ENCODE measurements at regions not wholly inside any gene's neighbourhood (a gene's known extent, or its start where the extent isn't known, plus 50 kb on each side); places are given as distances from the start of the nearest gene placed in this dataset.

- no peak for DNase-seq (ENCODE audit: low read depth)
These were observed 1125.3 kb downstream of the LRFN5 start for GRCh38 chr14:42732005-42732404.

- DNase-seq (ENCODE audit: low read depth) = no peak
These were observed 1124.8 kb downstream of the LRFN5 start for GRCh38 chr14:42731480-42731879.

- DNase-seq (ENCODE audit: low read depth) = no peak
These were observed 1123.0 kb downstream of the LRFN5 start for GRCh38 chr14:42729681-42730080.

DNA sequence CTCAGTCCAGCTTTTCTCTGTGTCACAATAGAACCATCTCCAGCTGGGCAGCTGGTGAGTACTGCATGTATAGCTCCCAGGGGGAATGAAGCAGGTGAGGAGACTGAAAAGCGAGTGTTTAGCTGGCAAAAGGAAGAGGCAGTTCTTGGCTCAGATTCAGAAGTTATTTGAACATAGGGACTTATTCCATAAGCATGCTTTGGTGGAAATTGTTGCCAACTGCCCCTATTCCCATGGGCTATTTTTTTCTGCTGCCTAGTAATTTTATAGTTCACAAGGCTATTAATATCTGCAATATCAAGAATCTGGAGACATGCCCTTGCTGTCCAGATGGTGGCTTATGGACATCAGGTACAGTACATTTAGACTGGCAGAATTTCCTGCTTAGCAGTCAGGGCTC is 1112.7 kb downstream of the LRFN5 start:
- no peak for DNase-seq (ENCODE audit: low read depth)

- DNase-seq (ENCODE audit: low read depth) = peak; percentile 21
These were observed 1108.6 kb downstream of the LRFN5 start for GRCh38 chr14:42715316-42715715.

GRCh38 chr14:42710071-42710470 is 1103.4 kb downstream of the LRFN5 start:
- DNase-seq (ENCODE audit: low read depth) = peak; percentile 8

- no peak for DNase-seq (ENCODE audit: low read depth)
These were observed 1096.8 kb downstream of the LRFN5 start for GRCh38 chr14:42703501-42703900.

DNA sequence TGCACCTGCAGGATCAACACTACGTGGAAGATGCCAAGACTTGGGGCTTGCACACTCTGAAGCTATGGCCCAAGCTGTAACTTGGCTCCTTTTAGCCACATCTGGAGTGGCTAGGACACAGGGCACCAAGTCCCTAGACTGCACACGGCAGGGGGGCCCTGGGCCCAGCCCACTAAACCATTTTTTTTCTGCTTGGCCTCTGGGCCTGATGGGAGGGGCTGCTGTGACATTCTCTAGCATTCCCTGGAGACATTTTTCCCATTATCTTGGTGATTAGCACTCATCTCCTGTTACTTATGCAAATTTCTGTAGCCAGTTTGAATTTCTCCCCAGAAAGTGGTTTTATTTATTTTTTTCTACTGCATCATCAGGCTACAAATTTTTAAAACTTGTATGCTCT is 1080.7 kb downstream of the LRFN5 start:
- DNase-seq (ENCODE audit: low read depth) = no peak

GRCh38 chr14:42683707-42684106 is 1077.0 kb downstream of the LRFN5 start:
- DNase-seq (ENCODE audit: low read depth) = peak; percentile 78

DNA sequence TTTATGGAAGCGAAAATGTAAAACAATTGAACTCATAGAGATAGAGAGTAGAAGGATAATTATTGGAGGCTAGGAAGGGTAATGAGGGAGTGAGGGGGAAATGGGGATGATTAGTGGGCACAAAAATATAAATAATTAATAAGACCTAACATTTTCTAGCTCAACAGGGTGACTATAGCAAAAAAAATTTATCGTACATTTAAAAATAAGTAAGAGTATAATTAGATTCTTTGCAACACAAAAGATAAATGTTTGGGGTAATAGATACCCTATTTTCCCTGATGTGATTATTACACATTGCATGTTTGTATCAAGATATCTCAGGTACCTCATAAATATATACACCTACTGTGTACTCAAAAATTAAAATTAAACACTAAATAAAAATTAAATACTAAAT is 1070.0 kb downstream of the LRFN5 start:
- no peak for DNase-seq (ENCODE audit: low read depth)

DNA sequence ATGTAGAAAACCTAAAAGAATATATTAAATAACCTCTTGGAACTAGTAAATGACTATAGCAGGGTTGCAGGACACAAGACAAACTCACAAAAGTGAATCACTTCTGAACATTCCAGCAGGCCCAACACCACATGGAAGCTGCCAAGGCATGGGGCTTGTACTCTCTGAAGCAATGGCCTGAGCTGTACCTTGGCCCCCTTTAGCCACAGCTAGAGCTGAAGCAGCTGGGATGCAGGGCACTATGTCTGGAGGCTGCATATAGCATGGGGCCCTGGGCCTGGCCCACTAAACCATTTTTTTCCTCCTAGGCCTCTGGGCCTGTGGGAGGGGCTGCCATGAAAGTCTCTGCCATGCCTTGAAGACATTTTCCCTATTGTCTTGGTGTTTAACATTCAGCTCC is 1067.3 kb downstream of the LRFN5 start:
- no peak for DNase-seq (ENCODE audit: low read depth)

DNA sequence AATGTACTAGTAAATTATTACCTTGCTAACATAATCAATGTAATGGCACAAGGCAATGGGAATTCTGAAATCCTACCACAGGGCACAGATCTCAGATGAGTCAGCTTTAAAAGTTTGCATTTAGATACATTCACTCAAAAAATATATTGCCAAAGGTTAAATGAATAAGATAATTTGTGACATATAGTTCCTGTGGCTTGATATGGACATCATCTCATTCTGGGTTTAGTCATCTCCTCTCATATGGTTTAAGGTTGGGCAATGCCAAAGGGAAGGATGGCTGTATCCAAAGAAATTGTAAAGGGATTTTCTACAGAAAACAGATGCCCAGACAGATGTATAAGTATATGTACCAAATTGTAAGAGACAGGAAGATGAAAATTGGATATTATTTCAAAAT is 1065.0 kb downstream of the LRFN5 start:
- DNase-seq (ENCODE audit: low read depth) = peak; percentile 24

DNA sequence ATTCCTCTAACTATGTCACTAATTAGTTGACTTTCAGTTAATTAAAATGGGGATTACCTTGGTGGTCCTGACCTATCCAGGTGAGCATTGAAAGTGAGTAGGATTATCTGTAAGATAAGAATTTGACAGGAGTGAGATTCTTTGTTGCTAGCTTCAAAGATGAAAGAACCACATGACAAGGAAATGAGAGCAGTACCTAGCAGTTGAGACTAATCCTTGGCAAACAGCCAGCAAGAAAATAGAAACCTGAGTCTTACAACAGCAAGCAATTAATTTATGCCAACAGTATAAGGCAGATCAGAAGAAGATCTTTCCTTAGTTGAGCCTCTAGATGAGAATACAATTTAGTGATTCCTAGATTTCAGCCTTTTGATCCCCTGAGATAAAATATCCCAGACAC is 1058.4 kb downstream of the LRFN5 start:
- peak; percentile 23 for DNase-seq (ENCODE audit: low read depth)

DNA sequence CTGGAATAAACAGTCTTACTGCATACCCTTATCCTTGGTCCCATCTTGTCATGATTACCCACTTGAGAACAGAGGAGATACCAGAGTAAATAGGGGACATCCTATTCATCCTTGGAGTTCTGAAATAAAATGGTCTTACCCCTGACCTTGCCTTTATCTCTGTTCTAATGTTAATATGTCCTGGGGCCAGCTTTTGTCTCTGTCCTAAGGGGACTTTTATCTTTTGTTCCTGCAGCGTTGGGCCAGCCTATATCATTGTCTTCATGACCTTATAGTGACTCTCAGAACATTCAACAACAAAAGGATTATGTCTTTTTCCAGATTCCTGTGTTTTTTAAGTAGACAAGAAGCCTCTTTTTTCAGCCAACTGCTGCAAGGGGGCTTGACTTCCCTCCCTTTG is 1057.5 kb downstream of the LRFN5 start:
- no peak for DNase-seq (ENCODE audit: low read depth)

DNA sequence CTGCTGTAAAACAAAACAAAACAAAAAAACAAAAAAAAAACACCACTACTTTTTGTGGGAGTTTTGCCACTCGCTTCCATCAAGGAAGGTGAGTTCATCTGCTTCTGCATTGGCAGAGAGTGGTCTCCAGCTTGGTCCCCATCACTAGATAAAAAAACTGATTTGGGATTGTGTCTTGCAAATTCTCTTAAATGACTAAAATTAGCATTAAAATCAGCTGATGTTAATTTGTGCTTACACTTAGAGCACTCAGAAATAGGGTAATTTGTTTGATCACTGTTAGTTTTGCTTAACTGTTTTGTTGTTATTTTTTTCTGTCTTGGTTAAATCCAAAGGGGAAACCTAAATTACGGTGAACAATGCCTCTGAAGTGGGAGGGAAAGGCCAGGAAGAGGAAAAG is 1048.0 kb downstream of the LRFN5 start:
- no peak for DNase-seq (ENCODE audit: low read depth)

- DNase-seq (ENCODE audit: low read depth) = no peak
These were observed 1036.1 kb downstream of the LRFN5 start for GRCh38 chr14:42642787-42643186.

GRCh38 chr14:42633504-42634095 is 1026.9 kb downstream of the LRFN5 start:
- no peak for DNase-seq (ENCODE audit: low read depth)

DNA sequence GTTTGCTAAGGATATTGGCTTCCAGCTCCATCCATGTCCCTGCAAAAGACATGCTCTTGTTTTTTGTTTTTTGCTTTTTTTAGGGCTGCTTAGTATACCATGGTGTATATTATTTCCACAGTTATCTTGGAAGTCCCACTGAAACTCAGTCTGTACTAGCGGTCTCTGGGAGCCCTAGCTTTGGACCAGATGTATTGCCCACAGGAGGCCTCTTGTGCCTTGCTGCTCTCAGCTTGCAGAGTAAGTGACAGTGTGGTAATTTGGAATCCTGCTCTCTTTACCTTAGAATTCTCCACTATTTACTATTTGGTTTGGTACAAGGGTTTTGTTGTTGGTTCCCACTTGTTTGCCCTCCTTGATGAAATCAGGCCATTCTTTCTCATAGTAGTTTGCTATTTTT is 1022.9 kb downstream of the LRFN5 start:
- no peak for DNase-seq (ENCODE audit: low read depth)

- no peak for DNase-seq (ENCODE audit: low read depth)
These were observed 1021.9 kb downstream of the LRFN5 start for GRCh38 chr14:42628602-42629001.

DNA sequence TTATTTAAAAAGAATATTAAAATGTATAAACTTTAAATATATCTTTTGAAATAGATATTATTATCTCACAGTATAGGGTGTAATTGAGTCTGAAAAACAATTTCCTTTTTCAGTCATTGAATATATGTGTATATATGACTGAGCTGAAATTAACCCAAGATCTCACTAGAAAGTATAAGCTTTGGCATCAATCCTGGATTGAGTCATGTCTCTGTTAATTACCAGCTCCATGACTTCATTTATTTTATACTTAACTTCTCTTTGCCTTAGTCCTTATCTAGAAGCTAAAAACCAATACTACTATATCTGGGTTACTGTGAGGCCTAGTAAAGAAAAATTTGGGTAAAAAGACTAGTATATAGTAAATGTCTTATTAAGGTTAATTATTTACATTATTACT is 1020.3 kb downstream of the LRFN5 start:
- DNase-seq (ENCODE audit: low read depth) = no peak

GRCh38 chr14:42624980-42625761 is 1018.5 kb downstream of the LRFN5 start:
- DNase-seq (ENCODE audit: low read depth) = no peak

DNA sequence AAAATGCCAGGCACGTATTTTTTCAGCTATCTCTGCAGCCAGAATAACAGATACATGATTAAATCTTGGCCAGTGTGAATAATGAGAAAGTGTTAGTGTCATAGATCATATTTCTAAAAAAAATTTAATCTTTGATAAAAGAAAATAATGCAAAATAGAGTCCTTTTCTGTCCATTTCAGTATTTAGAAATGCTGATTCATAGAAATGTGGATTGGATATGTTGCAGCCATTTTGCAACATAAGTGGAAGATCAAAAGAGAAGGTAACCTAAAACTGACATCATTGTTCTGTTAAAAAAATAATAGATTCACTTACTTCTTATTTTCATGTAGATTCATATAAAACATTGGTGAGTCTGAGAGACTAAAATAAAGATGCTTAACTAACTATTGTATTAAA is 1010.3 kb downstream of the LRFN5 start:
- no peak for DNase-seq (ENCODE audit: low read depth)

DNA sequence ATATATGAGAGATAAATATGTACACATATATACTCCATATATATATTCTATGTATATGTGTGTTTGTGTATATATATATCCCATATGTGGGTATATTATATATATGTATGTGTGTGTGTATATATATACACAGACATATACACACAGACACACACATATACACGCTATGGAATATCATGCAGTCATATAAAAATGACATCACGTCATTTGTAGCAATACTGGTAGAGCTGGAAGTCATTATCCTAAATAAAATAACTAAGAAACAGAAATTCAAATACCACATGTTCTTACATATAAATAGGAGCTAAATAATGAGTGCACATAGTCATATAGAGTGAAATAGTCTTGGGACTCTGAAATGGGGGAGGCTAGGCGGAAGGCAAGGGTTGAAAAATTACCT is 1000.2 kb downstream of the LRFN5 start:
- no peak for DNase-seq (ENCODE audit: low read depth)

- no peak for DNase-seq (ENCODE audit: low read depth)
These were observed 995.7 kb downstream of the LRFN5 start for GRCh38 chr14:42602336-42602845.
